HG03135 (cell line): ENCODE measurements at regions not wholly inside any gene's neighbourhood (a gene's known extent, or its start where the extent isn't known, plus 50 kb on each side); places are given as distances from the start of the nearest gene placed in this dataset.

Experiments used
- ATAC-seq: cut with Tn5 transposase; IDR thresholded peaks from one replicate; pipeline ENCODE4 v1.9.1; 2021; ENCODE audit warnings: mild to moderate bottlenecking, moderate library complexity; ENCODE audit not compliant: unreplicated experiment

DNA sequence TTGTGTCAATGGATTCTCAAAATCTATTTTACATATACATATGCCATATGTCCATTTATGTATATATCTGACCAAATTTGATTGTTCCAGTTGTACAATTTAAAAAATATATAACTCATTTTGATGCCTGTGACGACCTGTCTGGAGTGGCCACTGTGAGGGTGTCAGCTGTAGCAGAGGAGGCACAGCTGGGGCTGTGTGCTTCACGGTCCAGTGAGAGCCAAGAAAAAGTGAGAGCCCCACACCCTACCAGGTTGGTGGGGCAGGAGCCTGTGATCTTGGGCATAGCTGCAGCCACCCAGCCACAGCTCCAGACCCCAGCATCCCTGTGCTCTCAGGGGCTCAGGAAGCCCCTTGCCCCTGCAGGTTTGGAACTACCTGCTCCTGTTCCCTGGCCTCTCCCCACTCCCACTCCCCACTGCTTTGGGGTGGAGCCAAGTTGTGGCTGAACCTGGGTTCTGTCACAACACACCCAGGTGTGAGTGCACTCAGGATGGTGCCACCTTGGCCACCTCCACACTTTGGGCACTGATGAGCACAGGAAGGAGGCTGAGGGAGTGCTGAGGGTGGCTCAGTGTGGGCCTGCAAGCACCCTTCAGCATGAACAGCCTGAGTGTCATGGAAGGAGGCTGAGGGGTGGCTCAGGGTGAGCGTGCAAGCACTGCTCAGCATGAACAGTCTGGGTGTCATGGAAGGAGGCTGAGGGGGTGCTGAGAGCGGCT lies 161.1 kb upstream of the ROBO1 start:
- ATAC-seq: no peak

DNA sequence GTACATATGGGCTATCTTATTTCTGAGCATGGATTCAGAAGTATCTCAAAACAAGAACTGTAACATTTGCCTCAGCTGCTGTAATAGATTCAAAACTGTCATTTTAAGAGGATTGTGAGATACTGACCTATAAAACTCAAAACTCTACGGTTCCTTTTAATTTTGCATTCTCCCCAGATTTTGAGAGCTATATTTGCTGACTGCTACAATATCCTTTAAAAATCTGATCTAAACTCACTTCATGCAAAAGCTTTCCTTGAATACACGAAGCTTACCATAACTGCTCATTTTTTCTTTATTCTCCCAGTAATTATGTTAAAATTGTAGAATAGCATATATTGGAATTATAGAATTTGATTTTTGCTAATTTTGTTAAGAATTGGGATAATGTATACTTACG lies 158.7 kb upstream of the ROBO1 start:
- ATAC-seq: no peak

DNA sequence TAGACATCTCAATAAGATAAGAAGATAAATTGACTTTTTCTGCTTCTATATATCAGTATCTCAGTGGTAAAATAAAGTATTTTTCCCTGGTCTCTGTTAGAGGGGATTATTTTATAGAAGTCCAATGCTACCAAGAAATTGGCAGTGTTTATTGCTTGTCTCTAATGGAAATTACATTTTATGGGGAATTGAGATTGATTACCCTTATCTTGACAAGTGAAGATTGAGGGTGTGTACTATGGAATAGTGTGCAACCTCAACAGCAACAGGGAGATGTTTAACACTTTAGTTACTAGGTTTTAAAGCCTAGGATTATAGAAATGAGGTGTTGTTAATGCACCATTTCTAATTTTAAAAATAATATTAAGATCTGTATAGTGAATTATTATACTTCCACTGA lies 154.8 kb upstream of the ROBO1 start:
- ATAC-seq: no peak

DNA sequence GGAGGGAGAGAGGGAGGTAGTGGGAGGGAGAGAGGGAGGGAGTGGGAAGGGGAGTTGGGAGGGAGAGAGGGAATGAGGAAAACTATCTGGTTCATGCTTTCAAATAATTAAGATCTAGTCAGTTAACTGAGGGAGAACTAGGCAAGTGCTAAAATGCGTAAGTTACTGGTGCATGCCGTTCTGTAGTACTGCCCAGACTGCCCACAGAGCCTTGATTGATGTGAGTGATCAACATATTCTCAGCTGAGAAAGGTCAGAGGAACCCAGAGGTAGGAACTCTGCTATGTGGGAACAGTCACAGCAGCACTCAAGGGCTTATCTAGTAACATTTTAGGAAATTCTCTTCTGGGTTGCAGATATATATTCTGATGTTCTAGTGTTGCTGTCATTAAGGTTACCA lies 149.8 kb upstream of the ROBO1 start:
- ATAC-seq: no peak

DNA sequence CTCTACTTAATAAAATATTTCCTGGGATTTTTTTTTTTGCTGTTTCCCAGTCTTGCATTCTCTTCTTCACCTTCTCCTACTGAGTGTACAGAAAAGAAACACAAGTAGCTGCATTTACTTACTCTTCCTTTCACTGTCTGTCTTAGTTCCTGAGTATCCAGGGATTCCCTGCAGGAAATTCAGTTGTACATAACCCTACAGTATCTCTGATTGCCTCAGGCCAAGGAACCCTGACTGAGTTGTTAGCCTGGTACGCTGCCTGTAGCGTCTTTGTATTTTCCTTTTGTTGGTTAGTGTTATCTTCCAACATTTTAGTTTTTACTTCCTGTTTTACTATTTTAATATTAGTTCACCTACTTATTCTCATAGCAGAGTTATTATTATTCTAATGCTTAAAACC lies 142.5 kb upstream of the ROBO1 start:
- ATAC-seq: no peak

DNA sequence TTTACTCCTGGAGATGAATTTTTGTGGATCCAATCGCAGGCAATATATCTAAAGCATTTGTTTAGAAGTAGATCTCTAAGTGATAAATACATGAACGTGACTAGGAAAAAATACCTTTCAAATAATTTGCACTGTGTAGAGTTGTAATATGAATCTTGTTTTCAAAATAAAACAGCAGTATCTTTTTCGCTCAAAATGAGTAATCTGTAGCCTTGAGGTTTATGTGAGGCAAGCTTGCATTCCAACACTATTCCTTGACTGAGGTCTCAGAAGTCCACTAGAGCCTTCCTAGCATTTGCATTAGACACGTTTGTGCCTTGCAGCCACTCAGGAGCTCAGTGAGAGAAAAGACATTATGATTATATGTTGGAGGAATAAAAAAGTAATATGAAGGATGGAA lies 138.3 kb upstream of the ROBO1 start:
- no peak for ATAC-seq

DNA sequence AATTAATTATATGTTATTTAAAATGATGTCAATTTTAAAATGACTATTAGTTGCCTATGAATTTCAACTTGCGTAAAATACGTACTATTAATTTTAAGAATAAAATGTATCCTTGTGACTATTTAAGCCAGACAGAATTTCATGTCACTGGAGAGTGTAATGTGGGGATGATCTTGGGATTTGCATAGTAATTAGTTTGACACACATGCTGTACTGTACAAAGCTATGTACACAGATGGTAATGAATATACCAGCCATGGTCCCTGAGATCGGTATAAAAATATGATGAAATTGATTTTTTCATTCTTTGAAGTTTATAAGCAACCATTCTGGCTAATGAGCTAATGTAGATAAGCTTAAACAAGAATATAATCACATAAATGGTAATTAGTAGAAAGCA lies 134.4 kb upstream of the ROBO1 start:
- no peak for ATAC-seq

DNA sequence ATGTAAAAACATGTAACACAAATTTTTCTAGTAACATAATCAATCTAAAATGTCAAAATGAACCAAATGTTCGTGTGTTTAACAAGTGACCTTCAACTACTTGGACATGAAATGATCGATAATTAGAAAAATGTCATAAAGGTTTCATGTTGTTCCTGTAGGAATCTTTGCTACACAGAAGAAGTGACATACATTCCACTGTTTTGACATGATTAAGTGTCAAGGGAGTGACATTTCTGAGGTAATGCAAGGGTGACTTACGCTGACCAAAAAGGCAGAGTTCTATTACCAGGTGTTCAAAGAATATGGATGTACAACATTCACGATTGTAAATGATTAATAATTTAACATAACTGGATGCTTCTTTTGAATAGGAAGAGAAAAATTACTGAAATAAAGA lies 131.1 kb upstream of the ROBO1 start:
- ATAC-seq: no peak

DNA sequence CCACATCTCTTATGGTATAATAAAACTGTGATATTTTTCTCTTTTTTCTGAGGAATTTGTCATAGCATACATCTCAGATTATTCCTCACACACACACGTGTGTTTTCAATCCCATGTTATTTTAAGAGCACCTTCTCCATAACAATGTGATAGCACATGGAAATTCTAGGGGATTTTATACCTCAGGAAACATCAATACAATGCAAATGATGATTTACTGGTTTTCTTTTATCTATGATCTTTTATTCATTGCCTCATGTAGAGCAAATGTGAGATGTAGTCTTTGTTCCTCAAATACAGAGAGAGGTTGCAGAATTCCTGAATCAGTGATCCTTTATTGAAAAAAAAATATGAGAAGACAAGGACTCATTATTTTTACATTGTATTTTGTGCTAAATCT lies 128.3 kb upstream of the ROBO1 start:
- no peak for ATAC-seq

DNA sequence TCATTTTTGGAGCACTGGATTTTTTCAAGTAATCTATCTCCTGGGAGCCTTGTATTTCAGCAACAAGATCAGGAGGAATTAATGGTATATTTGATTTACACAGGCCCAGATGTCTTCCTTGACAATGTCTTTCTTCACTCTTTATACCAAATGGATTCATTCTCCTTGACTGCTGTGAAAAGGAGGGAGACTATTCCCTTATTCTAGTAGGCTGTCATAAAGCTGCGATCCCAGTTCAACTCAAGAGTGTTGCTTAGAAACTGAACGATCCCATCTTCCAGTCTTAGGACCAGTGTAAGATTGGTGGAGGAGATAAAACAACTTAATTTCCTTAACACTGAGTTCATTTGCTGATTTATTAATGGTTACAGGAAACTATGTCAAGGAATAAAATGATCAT lies 119.4 kb upstream of the ROBO1 start:
- ATAC-seq: no peak

DNA sequence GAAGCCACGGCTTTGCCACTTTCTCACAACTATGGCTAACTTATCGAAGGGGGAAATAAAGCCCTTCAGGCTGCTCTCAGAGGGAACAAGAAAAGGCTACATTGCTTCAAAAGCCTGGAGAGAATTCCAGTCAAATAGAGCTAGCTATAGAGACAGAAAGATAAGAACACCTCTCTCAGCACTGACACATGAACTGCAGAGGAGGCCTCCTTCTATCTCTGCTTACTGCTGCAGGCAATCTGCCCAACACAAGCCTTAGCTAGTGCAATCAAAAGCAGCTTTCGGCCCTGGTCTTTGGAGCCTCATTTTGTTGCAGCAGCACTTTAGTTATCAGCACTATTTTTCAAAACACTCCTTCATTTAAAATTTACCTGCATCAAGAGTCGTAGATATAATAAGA lies 118.4 kb upstream of the ROBO1 start:
- no peak for ATAC-seq

DNA sequence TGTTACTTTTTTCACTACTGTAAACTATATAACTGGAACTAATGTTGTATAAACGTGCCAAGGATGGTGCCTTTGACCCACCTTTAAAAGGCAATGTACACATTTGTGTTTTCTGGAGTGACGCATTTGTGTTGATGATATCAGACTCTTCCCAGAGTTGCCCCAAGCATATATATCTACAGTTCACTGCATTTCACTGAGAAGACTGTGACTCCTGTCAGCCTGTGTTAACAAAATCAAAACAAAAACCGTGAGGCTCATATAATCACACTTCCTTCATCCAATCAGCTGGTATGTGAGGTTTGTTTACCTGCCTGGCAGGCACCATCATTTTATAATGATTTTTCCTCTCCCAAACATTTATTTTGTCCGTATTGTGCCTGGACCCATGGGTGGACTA lies 117.6 kb upstream of the ROBO1 start:
- ATAC-seq: no peak

DNA sequence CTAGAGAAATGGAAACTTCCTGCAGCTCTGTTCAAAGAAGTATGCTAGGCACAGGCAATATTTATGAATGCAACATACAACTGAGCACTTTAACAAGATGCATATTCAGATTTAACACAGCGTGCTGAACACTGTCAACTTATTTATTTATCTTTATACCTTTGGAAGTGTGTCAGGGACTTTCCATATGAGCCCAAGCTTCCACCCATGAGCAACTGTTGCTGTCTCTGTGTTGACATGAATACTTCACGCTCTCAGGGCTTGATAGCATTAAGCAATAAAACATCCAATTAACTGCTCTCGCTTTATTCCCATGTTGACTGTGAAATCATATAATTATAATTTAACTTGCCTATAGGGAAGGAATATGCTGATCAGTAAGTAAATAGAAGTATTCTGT lies 116.6 kb upstream of the ROBO1 start:
- ATAC-seq: no peak

DNA sequence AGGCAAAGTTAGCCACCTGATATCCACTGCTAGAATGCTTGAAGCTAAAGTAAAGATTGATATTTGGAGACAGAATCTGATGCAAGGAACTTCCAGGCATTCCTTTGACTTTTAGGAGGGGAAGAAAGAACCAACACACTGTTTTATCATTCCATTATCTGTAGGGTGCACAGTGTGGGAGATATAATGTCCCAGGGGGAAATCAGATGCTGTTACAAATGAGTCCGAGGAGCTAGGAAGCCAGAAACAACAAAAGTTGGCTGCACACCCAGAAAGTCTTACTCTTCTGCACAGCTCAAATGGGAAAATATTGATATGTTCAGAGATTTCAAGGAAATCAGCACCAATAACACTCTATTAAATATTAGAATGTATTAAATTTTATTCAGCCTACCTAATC lies 113.6 kb upstream of the ROBO1 start:
- ATAC-seq: no peak

DNA sequence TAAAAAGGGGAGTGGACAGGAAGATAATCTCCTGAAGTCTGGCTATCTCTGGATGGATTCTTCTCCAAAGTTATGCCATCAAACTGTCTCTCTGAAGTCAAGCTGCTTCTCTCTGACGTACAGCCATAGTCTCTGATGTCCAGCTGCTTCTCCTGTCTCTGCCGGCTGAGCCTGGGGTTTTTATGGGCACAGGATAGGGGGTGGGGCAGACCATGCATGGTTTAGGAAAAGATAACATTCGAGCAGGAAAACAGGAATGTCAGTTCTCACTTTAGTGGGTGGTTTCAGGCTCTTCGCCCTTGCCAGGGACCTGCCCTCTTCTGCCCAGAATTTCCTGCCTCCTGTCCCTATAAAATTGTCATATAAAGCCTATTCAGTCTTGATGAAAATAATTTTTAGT lies 110.9 kb upstream of the ROBO1 start:
- no peak for ATAC-seq

DNA sequence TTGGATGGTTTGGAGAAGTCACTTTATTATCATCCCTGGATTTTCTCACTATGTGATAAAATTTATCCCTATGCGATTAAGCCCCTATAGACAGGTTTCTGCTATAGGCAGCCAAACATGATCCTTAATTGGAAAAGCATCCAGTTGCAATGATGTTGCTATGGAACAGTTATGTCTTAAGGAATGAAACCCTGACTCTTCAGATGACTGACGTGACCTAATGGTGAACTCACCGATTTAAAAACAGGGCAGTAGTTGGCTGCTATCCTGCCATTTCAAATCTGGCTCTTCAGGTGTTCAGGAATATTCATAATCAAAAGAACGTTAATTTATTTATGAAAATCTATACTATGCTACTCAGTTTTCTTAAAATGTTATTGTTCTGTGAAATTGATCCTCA lies 106.8 kb upstream of the ROBO1 start:
- no peak for ATAC-seq

DNA sequence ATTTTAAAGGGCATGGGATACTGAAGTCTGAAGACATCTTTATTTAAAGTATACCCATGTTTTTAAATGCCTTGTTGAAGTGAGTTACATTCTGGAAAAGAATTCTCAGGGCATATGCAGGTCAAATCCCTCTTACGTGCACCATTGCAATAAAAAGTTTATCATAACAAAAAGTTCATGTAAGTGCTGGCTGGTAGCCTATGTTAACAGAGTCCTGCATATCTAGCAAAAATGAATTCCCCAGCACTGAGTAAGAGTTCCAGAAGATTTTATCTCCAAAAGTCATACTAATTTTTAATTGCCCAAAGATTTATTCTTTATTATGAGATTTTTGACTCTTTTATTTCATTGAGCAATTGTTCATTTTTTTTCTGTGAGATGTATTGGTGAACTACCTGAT lies 104.7 kb upstream of the ROBO1 start:
- ATAC-seq: no peak

DNA sequence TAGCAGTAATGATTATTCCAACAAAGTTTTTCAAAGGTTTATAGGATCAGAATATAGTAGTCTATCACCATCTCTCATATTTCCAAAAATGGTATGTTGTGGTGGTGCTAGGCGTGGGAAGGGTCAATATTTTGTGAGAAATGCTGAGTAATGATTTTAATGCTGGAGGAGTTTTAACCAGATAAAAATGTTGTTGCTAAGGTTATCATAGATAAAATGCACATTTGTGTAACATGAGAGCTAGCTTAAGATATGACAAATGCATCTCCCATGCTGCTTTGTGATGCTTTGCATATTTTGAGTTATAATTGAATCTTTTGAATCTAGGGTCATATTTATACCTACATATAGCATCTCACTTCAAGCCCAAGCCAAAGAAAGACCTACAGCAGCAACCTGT lies 103.9 kb upstream of the ROBO1 start:
- ATAC-seq: no peak

DNA sequence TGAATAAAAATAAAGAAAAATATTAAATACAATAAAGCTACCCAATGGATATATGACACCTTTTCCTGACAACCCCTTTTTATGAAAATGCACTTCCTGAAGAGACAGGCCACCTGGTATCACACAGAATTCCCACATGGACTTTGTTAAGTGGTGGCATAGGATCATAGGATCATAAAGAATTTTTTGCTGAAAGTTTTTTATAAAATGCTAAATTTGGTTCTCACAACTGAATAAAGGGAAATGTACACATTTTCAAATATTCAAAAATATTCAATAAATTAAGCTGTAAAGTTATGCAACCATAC lies 102.5 kb upstream of the ROBO1 start:
- no peak for ATAC-seq

DNA sequence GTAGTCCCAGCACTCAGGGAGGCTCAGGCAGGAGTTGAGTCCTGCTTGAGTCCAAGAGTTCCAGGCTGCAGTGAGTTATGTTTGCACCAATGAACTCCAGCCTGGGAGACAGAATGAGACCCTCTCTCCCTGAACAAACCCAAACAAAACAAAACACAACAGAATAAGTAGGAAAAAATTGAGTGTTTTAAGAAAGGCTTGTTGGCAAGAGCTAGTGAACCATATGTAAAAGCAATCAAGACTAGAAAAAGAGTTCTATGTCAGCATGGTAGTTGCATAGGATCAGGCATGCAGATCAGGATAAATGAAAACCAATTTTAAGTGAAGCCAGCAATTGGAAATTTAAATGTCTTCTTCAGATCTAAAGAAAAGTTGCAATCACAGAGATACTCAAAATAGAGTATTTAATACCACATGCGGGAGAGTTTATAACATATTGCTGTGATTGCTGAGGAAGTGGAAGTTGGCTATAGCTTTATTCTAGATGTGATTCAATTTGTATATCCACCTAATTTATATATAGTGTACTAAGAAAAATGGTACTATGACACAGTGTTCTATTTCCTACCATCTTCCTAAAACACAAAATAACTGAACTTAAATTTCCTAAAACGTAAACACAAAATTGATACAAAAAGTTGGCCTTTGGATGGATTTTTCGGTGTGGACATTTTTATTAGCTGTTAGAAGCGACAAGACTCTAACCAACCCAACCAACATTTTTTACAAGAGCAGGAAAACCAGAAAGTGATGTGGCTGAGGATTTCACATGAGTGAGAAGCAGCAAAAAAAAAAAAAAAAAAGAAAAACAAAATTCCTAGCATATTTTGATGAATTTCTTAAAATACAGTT lies 101.9 kb upstream of the ROBO1 start:
- no peak for ATAC-seq

DNA sequence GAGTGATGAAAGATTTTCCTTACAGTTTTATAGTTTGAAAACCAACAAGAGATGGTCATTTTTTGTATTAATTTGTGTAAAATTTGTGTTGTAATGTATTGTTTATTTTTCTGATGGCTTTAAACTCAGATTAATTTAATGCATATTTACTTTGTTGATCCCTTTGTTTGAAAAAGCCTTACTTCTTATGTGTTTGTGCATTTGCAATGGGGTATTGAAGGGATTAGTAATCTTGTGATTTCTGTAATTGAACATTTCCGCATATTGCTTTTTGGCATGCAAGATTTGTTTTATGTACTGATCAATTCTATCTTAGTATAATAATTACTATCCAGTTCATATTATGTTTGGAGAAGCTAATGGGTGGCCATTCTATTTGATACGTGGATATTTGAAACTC lies 98.4 kb upstream of the ROBO1 start:
- no peak for ATAC-seq

DNA sequence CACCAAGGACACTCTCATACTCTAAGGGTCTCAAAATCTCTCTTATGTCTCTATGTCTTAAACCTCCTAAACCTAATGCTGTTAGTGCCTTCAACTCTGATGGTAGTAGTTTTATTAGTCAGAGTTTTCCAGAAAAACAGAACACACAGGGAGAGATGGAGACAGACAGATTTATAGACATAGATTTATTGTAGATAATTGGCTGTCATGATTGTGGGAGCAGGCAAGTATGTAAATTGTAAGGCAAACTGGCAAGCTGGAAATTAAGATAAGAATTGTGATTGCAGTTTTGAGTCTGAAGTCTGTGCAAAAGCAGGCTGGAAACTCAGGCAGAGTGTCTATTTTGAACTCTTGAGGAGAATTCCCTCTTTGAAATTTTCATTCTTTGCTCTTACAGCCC lies 96.3 kb upstream of the ROBO1 start:
- ATAC-seq: no peak

DNA sequence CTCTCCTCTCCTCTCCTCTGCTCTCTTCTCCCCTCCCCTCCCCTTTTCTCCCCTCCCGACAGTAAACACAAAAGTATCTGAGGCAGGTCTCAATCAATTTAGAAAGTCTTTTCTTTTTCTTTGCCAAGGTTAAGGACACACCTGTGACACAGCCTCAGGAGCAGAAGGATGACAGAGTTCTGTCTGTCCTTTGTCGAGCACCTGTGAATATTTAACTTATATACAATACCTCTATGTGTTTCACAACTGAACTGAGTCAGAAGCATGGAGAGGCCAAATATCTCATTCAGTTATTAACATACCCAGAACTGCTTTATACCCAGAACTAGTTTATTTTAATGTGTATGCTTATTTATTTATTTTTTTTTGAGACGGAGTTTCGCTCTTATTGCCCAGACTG lies 81.1 kb upstream of the ROBO1 start:
- no peak for ATAC-seq
